H1 (cell line): ENCODE measurements at regions not wholly inside any gene's neighbourhood (a gene's known extent, or its start where the extent isn't known, plus 50 kb on each side); places are given as distances from the start of the nearest gene placed in this dataset.

Experiments
- CTCF ChIA-PET: fragments of 300-600 bp; sonication (Branson Sonifier 250); formaldehyde crosslinking; loops from one replicate; lab custom pipeline; 2021; ENCODE audit not compliant: partially characterized antibody; lab: Charles Lee
- POLR2A ChIA-PET: fragments of 300-600 bp; sonication (Branson Sonifier 250); formaldehyde crosslinking; loops from one replicate; lab custom pipeline; 2021; ENCODE audit warnings: inconsistent platforms; ENCODE audit not compliant: partially characterized antibody; lab: Charles Lee
- DNase-seq, 2 experiments: peaks; one replicate each; pipeline versions ENCODE4 v3.0.0 to v3.0.0-alpha.2; 2010 to 2022; ENCODE audit warnings: low spot score in 2 of 2, low read depth in 1 of 2, mixed read lengths in 1 of 2
- FAIRE-seq: peaks from 2 replicates; lab custom pipeline; 2011; peaks lifted over from hg19 to GRCh38; lab: Jason Lieb, UNC
- H2AFZ ChIP-seq: 2 replicates; pipeline ENCODE4 v1.8.1; 2012; ENCODE audit warnings: low read length, inconsistent platforms
- H2AK5ac ChIP-seq: 2 replicates; pipeline ENCODE4 v1.6.1; 2013; ENCODE audit warnings: low read depth, low read length
- H2BK120ac ChIP-seq: replicated peaks from 2 replicates; pipeline ENCODE3; 2013; ENCODE audit warnings: low read depth, low read length, inconsistent platforms
- H2BK12ac ChIP-seq: 2 replicates; pipeline ENCODE4 v1.6.1; 2013; ENCODE audit warnings: low read depth, low read length
- H2BK15ac ChIP-seq: 2 replicates; pipeline ENCODE4 v1.6.1; 2013; ENCODE audit warnings: low read length
- H2BK20ac ChIP-seq: 2 replicates; pipeline ENCODE4 v1.6.1; 2013; ENCODE audit warnings: low read length
- H2BK5ac ChIP-seq: 2 replicates; pipeline ENCODE4 v1.6.1; 2013; ENCODE audit warnings: low read depth, low read length
- H3K14ac ChIP-seq: 2 replicates; pipeline ENCODE4 v1.6.1; 2013; ENCODE audit warnings: inconsistent platforms; ENCODE audit not compliant: insufficient read length
- H3K18ac ChIP-seq: 2 replicates; pipeline ENCODE4 v1.6.1; 2013; ENCODE audit warnings: low read length; ENCODE audit errors: extremely low read depth
- H3K23ac ChIP-seq: 2 replicates; pipeline ENCODE4 v1.6.1; 2013; ENCODE audit warnings: inconsistent platforms; ENCODE audit not compliant: insufficient read length
- H3K23me2 ChIP-seq: 2 replicates; pipeline ENCODE4 v1.6.1; 2013; ENCODE audit warnings: low read depth, low read length
- H3K27ac ChIP-seq: 2 replicates; pipeline ENCODE4 v1.6.1; 2011; ENCODE audit warnings: low read depth, low read length, inconsistent platforms
- H3K27me3 ChIP-seq, 4 experiments: replicated peaks in 1 of 4; 1 replicate in 1 of 4; 2 replicates in 3 of 4; pipeline versions ENCODE4 v1.6.1 to v1.8.1; 2011 to 2013; ENCODE audit warnings: low read length in 3 of 4, mild to moderate bottlenecking in 3 of 4, inconsistent platforms in 2 of 4, mixed read lengths in 2 of 4, moderate library complexity in 1 of 4; ENCODE audit not compliant: control insufficient read depth in 3 of 4, insufficient read depth in 3 of 4; ENCODE audit errors: extremely low read depth in 1 of 4
- H3K36me3 ChIP-seq, 4 experiments: 2 replicates each; pipeline versions ENCODE4 v1.6.1 to v1.8.1; 2011 to 2013; ENCODE audit warnings: mild to moderate bottlenecking in 4 of 4, low read length in 3 of 4, moderate library complexity in 2 of 4, control low read depth in 1 of 4, inconsistent platforms in 1 of 4; ENCODE audit not compliant: insufficient read depth in 4 of 4, control insufficient read depth in 2 of 4
- H3K4ac ChIP-seq: replicated peaks from 2 replicates; pipeline ENCODE3; 2013; ENCODE audit warnings: low read length, low read depth, mixed read lengths, inconsistent platforms; ENCODE audit not compliant: insufficient read length
- H3K4me1 ChIP-seq, 4 experiments: replicated peaks in 1 of 4; 1 replicate in 1 of 4; 2 replicates in 3 of 4; pipeline versions ENCODE4 v1.6.1 to v1.8.1; 2011 to 2013; ENCODE audit warnings: low read length in 3 of 4, inconsistent platforms in 2 of 4, mixed read lengths in 1 of 4; ENCODE audit not compliant: insufficient read depth in 4 of 4, control insufficient read depth in 3 of 4
- H3K4me2 ChIP-seq, 2 experiments: 2 replicates each; pipeline versions ENCODE4 v1.6.1 to v1.8.1; 2011 to 2013; ENCODE audit warnings: low read depth in 2 of 2, low read length in 2 of 2, control low read depth in 1 of 2, inconsistent platforms in 1 of 2, mild to moderate bottlenecking in 1 of 2; ENCODE audit not compliant: insufficient read depth in 1 of 2
- H3K4me3 ChIP-seq, 4 experiments: fragments of 200-600, 300-600 bp in 1 of 4; sonication (generic), shearing (Covaris generic), sonication (Bioruptor Twin) in 1 of 4; 2 replicates each; pipeline versions ENCODE4 v1.5.1 to v1.8.1; 2011 to 2016; ENCODE audit warnings: low read length in 4 of 4, low read depth in 3 of 4, control low read depth in 2 of 4, inconsistent platforms in 2 of 4, mild to moderate bottlenecking in 2 of 4, mixed read lengths in 1 of 4, moderate library complexity in 1 of 4; ENCODE audit not compliant: insufficient read depth in 2 of 4; ENCODE audit errors: extremely low read depth in 1 of 4
- H3K56ac ChIP-seq: replicated peaks from 2 replicates; pipeline ENCODE3; 2013; ENCODE audit warnings: low read depth, mild to moderate bottlenecking, mixed read lengths, low read length, inconsistent platforms; ENCODE audit not compliant: insufficient read length
- H3K79me1 ChIP-seq: 2 replicates; pipeline ENCODE4 v1.6.1; 2013; ENCODE audit warnings: low read depth, low read length, control low read depth
- H3K79me2 ChIP-seq, 2 experiments: 2 replicates each; pipeline versions ENCODE4 v1.6.1 to v1.8.1; 2012 to 2013; ENCODE audit warnings: low read length in 2 of 2, mild to moderate bottlenecking in 2 of 2, inconsistent platforms in 1 of 2; ENCODE audit not compliant: insufficient read depth in 2 of 2, control insufficient read depth in 1 of 2
- H3K9ac ChIP-seq, 4 experiments: replicated peaks in 1 of 4; 1 replicate in 1 of 4; 2 replicates in 3 of 4; pipeline versions ENCODE4 v1.6.1 to v1.8.1; 2011 to 2013; ENCODE audit warnings: low read depth in 3 of 4, low read length in 3 of 4, control low read depth in 2 of 4, mild to moderate bottlenecking in 2 of 4, moderate library complexity in 2 of 4, inconsistent platforms in 1 of 4; ENCODE audit errors: extremely low read depth in 1 of 4
- H3K9me3 ChIP-seq, 2 experiments: 2 replicates each; pipeline versions ENCODE4 v1.6.1 to v1.8.1; 2012 to 2013; ENCODE audit warnings: mild to moderate bottlenecking in 2 of 2, moderate library complexity in 2 of 2, control low read depth in 1 of 2, inconsistent platforms in 1 of 2, low read depth in 1 of 2, low read length in 1 of 2, mixed read lengths in 1 of 2; ENCODE audit not compliant: insufficient read depth in 2 of 2
- H4K20me1 ChIP-seq, 2 experiments: replicated peaks in 1 of 2; 2 replicates each; pipeline versions ENCODE3 to v1.8.1; 2011 to 2013; ENCODE audit warnings: inconsistent platforms in 2 of 2, low read length in 2 of 2, mild to moderate bottlenecking in 1 of 2; ENCODE audit not compliant: insufficient read depth in 2 of 2, control insufficient read depth in 1 of 2
- H4K5ac ChIP-seq: 2 replicates; pipeline ENCODE4 v1.6.1; 2013; ENCODE audit warnings: low read length, low read depth, mixed read lengths, inconsistent platforms; ENCODE audit not compliant: insufficient read length
- H4K8ac ChIP-seq: 2 replicates; pipeline ENCODE4 v1.8.0; 2013; ENCODE audit warnings: mild to moderate bottlenecking, moderate library complexity, low read length, inconsistent platforms; ENCODE audit not compliant: insufficient read depth; ENCODE audit errors: extremely low read depth
- H4K91ac ChIP-seq: replicated peaks from 2 replicates; pipeline ENCODE3; 2013; ENCODE audit warnings: low read length, mixed read lengths, inconsistent platforms; ENCODE audit not compliant: insufficient read length
- BCL11A ChIP-seq, 2 experiments: IDR thresholded peaks; one replicate each; pipeline ENCODE4 v1.6.1; 2011; ENCODE audit warnings: low read depth in 2 of 2, low read length in 2 of 2, mild to moderate bottlenecking in 2 of 2
- CBX5 ChIP-seq: fragments of 300-800, 300-1000 bp; sonication (generic); IDR thresholded peaks from 2 replicates; pipeline ENCODE4 v1.7.1; 2016; ENCODE audit warnings: antibody characterized with exemption, low read length, low read depth
- EP300 ChIP-seq, 2 experiments: IDR thresholded peaks; 1 replicate in 1 of 2; 2 replicates in 1 of 2; pipeline ENCODE4 v1.6.1; 2011 to 2012; ENCODE audit warnings: low read depth in 2 of 2, low read length in 2 of 2, mild to moderate bottlenecking in 2 of 2, borderline replicate concordance in 1 of 2, inconsistent platforms in 1 of 2, moderate library complexity in 1 of 2
- HDAC2 ChIP-seq, 2 experiments: fragments of 300-600 bp in 1 of 2; sonication (generic) in 1 of 2; IDR thresholded peaks; 2 replicates each; pipeline ENCODE4 v1.6.1; 2011 to 2012; ENCODE audit warnings: low read depth in 2 of 2, low read length in 2 of 2, mild to moderate bottlenecking in 2 of 2, moderate library complexity in 2 of 2, borderline replicate concordance in 1 of 2, inconsistent platforms in 1 of 2
- SIRT6 ChIP-seq: IDR thresholded peaks from one replicate; pipeline ENCODE4 v1.7.1; 2012; ENCODE audit warnings: low read length, inconsistent platforms
- SRF ChIP-seq: IDR thresholded peaks from 2 replicates; pipeline ENCODE4 v1.6.1; 2011; ENCODE audit warnings: mild to moderate bottlenecking, low read depth, low read length, moderate library complexity
- WGBS, 2 experiments: shearing (Covaris generic) in 1 of 2; methylation state at CpG; one replicate each; pipeline versions ENCODE4 v1.1.6 to v1.1.7; 2013 to 2015; ENCODE audit warnings: low lambda C conversion rate in 2 of 2, mixed read lengths in 2 of 2, inconsistent platforms in 1 of 2, low coverage in 1 of 2, missing lambda C conversion rate in 1 of 2; ENCODE audit not compliant: insufficient replicate concordance in 2 of 2, insufficient coverage in 1 of 2, insufficient read length in 1 of 2; ENCODE audit errors: extremely low coverage in 1 of 2, missing lambda C conversion rate in 1 of 2; 5-methylcytosine and 5-hydroxymethylcytosine counted together

DNA sequence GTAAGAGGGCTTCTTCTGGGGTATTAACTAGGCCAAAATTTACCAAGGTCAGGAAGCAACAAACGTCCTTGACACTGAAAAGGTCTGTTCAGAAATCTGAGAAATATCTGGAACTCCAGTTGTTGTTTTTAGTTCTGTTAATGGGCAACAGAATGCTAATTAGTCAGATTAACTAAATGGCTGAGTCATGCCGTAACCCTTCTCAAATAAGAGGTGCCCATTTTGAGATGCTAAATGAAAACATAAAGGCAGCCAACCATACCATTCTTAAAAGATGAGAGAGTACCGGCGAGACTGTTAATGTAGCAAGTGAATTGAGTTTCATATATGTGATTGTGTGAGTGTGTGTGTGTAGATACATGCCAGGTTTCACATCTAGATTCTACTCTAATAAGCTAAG lies 147.9 kb upstream of the GAREM1 start:
- no peaks in the 10 kb centered on the region for H3K4me1 ChIP-seq
- no peaks in the 10 kb centered on the region for H3K36me3 ChIP-seq
- no peaks in the 10 kb centered on the region for H3K79me1 ChIP-seq
- 82% methylated on average over 4 of the region's 4 CpGs; no CpG with 5 or more reads in 1 of the 2 experiments for WGBS, 2 experiments
- H4K91ac ChIP-seq: no peak overlapping the region
- no peak overlapping the region for H4K5ac ChIP-seq
- no peak overlapping the region for H2BK12ac ChIP-seq
- H2BK20ac ChIP-seq: no peak overlapping the region
- no peaks in the 10 kb centered on the region for H3K9me3 ChIP-seq
- H2AK5ac ChIP-seq: no peak overlapping the region
- no peak overlapping the region for H3K9ac ChIP-seq
- no peaks in the 10 kb centered on the region for H3K27me3 ChIP-seq
- FAIRE-seq: no peak
- no peak overlapping the region for H3K4me3 ChIP-seq
- H2BK120ac ChIP-seq: no peak overlapping the region
- H2BK5ac ChIP-seq: no peak overlapping the region
- DNase-seq: no peak
- H2BK15ac ChIP-seq: no peak overlapping the region
- no peak overlapping the region for H4K8ac ChIP-seq
- ChIA-PET POLR2A (no interaction called here), CTCF (no interaction called here)
- H3K4ac ChIP-seq: no peak overlapping the region
- no peaks in the 10 kb centered on the region for H3K79me2 ChIP-seq
- no peaks in the 10 kb centered on the region for H4K20me1 ChIP-seq
- H3K14ac ChIP-seq: no peak overlapping the region
- H3K4me2 ChIP-seq: no peak overlapping the region
- TF ChIP-seq BCL11A (IDR thresholded peaks at IDR 0.05; ENCODE audit: low read depth in 2 of 2, low read length in 2 of 2) (no peak), EP300 (IDR thresholded peaks at IDR 0.05; ENCODE audit: borderline replicate concordance in 1 of 2, low read depth in 2 of 2, low read length in 2 of 2) (no peak), SIRT6 (no peak), SRF (no peak), CBX5 (no peak), HDAC2 (IDR thresholded peaks at IDR 0.05; ENCODE audit: borderline replicate concordance in 1 of 2, low read depth in 2 of 2, low read length in 2 of 2) (no peak)
- H3K18ac ChIP-seq: no peak overlapping the region
- no peak overlapping the region for H3K27ac ChIP-seq
- H2AFZ ChIP-seq: no peak overlapping the region; the same call in 1 of the 2 replicates
- no peaks in the 10 kb centered on the region for H3K23me2 ChIP-seq
- H3K23ac ChIP-seq: no peak overlapping the region
- no peak overlapping the region for H3K56ac ChIP-seq
